NCI-H187 (cell line): ENCODE measurements at regions not wholly inside any gene's neighbourhood (a gene's known extent, or its start where the extent isn't known, plus 50 kb on each side); places are given as distances from the start of the nearest gene placed in this dataset.
"Not testable (repeated sequence)": the region's sequence is repeated elsewhere in the genome, so short reads cannot be mapped to it uniquely, and the experiment has no call there.

ENCODE experiments used
- DNase-seq, 2 experiments: peaks; one replicate each; lab custom pipeline; 2025; lab: John Stamatoyannopoulos, UW

- no peak for DNase-seq
Observed at GRCh38 chr5:60517094-60517694, 182.8 kb downstream of the DEPDC1B start.

GRCh38 chr5:60516688-60517087 is 183.3 kb downstream of the DEPDC1B start:
- no peak for DNase-seq

GRCh38 chr5:60514152-60514551 is 185.8 kb downstream of the DEPDC1B start:
- no peak for DNase-seq

- no peak for DNase-seq
Observed at GRCh38 chr5:60512117-60512516, 187.8 kb downstream of the DEPDC1B start.

GRCh38 chr5:60510663-60511062 is 189.3 kb downstream of the DEPDC1B start:
- DNase-seq: no peak

GRCh38 chr5:60510049-60510448 is 189.9 kb downstream of the DEPDC1B start:
- no peak for DNase-seq

- DNase-seq: no peak
Observed at GRCh38 chr5:60509519-60509918, 190.4 kb downstream of the DEPDC1B start.

GRCh38 chr5:60507687-60508086 is 192.3 kb downstream of the DEPDC1B start:
- DNase-seq: no peak

GRCh38 chr5:60505373-60506171 is 194.4 kb downstream of the DEPDC1B start:
- DNase-seq: no peak

GRCh38 chr5:60504342-60504741 is 195.6 kb downstream of the DEPDC1B start:
- DNase-seq: no peak

- no peak for DNase-seq
Observed at GRCh38 chr5:60503771-60504170, 196.2 kb downstream of the DEPDC1B start.

- no peak for DNase-seq
Observed at GRCh38 chr5:60497706-60498500, 202.1 kb downstream of the DEPDC1B start.

- DNase-seq: no peak
Observed at GRCh38 chr5:60495644-60496520, 204.1 kb downstream of the DEPDC1B start.

GRCh38 chr5:60494635-60495034 is 205.3 kb downstream of the DEPDC1B start:
- DNase-seq: no peak

- DNase-seq: no peak
Observed at GRCh38 chr5:60494144-60494543, 205.8 kb downstream of the DEPDC1B start.

GRCh38 chr5:60493372-60493771 is 206.6 kb downstream of the DEPDC1B start:
- DNase-seq: no peak

- DNase-seq: no peak
Observed at GRCh38 chr5:60492958-60493357, 207.0 kb downstream of the DEPDC1B start.

GRCh38 chr5:60492358-60492757 is 207.6 kb downstream of the DEPDC1B start:
- DNase-seq: not testable (repeated sequence)

GRCh38 chr5:60490597-60491166 is 209.3 kb downstream of the DEPDC1B start:
- no peak for DNase-seq

- no peak for DNase-seq
Observed at GRCh38 chr5:60489856-60490255, 210.1 kb downstream of the DEPDC1B start.

GRCh38 chr5:60489377-60489776 is 210.6 kb downstream of the DEPDC1B start:
- DNase-seq: no peak
